Gastroesophageal sphincter (tissue), 4 donors: ENCODE measurements at regions not wholly inside any gene's neighbourhood (a gene's known extent, or its start where the extent isn't known, plus 50 kb on each side); places are given as distances from the start of the nearest gene placed in this dataset.

Experiments used
- ATAC-seq: fragments of 150-250 bp; one replicate; pipeline ENCODE4 v1.9.1; 2016; ENCODE audit warnings: mild to moderate bottlenecking, moderate library complexity
- H3K27ac ChIP-seq, 4 donors: fragments of 200-600 bp; sonication (generic) in 3 of 4; 1 replicate in 3 of 4; 2 replicates in 1 of 4; pipeline ENCODE4 v1.5.1; 2016 to 2019
- H3K27me3 ChIP-seq: fragments of 200-600 bp; sonication (generic); one replicate; pipeline ENCODE4 v1.5.1; 2019
- H3K36me3 ChIP-seq, 2 donors: fragments of 200-600 bp; sonication (generic); one replicate each; pipeline ENCODE4 v1.5.1; 2019; ENCODE audit warnings: control low read depth in 1 of 2
- H3K4me1 ChIP-seq, 3 donors: fragments of 200-600 bp; sonication (generic); 1 replicate in 2 of 3; 2 replicates in 1 of 3; pipeline ENCODE4 v1.5.1; 2016 to 2019; ENCODE audit warnings: control low read depth in 2 of 3
- H3K4me3 ChIP-seq, 2 donors: fragments of 200-600 bp; sonication (generic); one replicate each; pipeline ENCODE4 v1.5.1; 2019; ENCODE audit warnings: mild to moderate bottlenecking in 1 of 2, moderate library complexity in 1 of 2
- H3K9me3 ChIP-seq, 3 donors: fragments of 200-600 bp; sonication (generic); one replicate each; pipeline ENCODE4 v1.5.1; 2017 to 2019; ENCODE audit warnings: control low read depth in 2 of 3
- CTCF ChIP-seq, 4 experiments: fragments of 200-600 bp in 2 of 4; fragments of 450-650 bp in 2 of 4; sonication (generic) in 1 of 4; IDR thresholded peaks; one replicate each; pipeline ENCODE4 v1.5.1; 2017 to 2019; ENCODE audit warnings: antibody characterized with exemption in 4 of 4, mild to moderate bottlenecking in 2 of 4, moderate library complexity in 2 of 4
- EP300 ChIP-seq: sonication (generic); formaldehyde crosslinking; IDR thresholded peaks from one replicate; pipeline ENCODE4 v1.6.1; 2017; ENCODE audit warnings: antibody characterized with exemption, mild to moderate bottlenecking
- POLR2A ChIP-seq, 2 donors: fragments of 450-650 bp; IDR thresholded peaks; one replicate each; pipeline ENCODE4 v1.6.1; 2017; ENCODE audit warnings: antibody characterized with exemption in 2 of 2, mild to moderate bottlenecking in 2 of 2, moderate library complexity in 1 of 2
- POLR2AphosphoS5 ChIP-seq: sonication (generic); formaldehyde crosslinking; IDR thresholded peaks from one replicate; pipeline ENCODE4 v1.6.1; 2017; ENCODE audit warnings: antibody characterized with exemption
- WGBS, 2 donors: methylation state at CpG; one replicate each; pipeline ENCODE4 v1.1.5; 2018; ENCODE audit warnings: low coverage in 1 of 2; 5-methylcytosine and 5-hydroxymethylcytosine counted together

- ATAC-seq = no peak
- H3K9me3 ChIP-seq = no peaks in the 10 kb centered on the region
- H3K4me1 ChIP-seq = peaks cover 0 to 7% (median 0%) of the 10 kb centered on the region in 3 donors
- no peak overlapping the region for H3K4me3 ChIP-seq
- H3K36me3 ChIP-seq = no peaks in the 10 kb centered on the region
- no peak for TF ChIP-seq EP300
- TF ChIP-seq POLR2AphosphoS5 = no peak
- TF ChIP-seq CTCF (IDR thresholded peaks at IDR 0.05) = no peak
- no peak for TF ChIP-seq POLR2A (IDR thresholded peaks at IDR 0.05)
- H3K27me3 ChIP-seq = no peaks in the 10 kb centered on the region
- no peak overlapping the region for H3K27ac ChIP-seq
Measured at GRCh38 chr5:74225587-74225986, 414.9 kb downstream of the ENC1 start.

- Histone ChIP-seq H3K4me1 (peaks cover 0 to 7% (median 0%) of the 10 kb centered on the region in 3 donors), H3K27ac (no peak overlapping the region), H3K27me3 (no peaks in the 10 kb centered on the region), H3K9me3 (peaks cover 0 to 1% (median 0%) of the 10 kb centered on the region in 3 donors), H3K4me3 (no peak overlapping the region), H3K36me3 (no peaks in the 10 kb centered on the region)
- no peak for ATAC-seq
- TF ChIP-seq POLR2A (IDR thresholded peaks at IDR 0.05) (no peak), CTCF (IDR thresholded peaks at IDR 0.05) (no peak), POLR2AphosphoS5 (no peak), EP300 (no peak)
Measured at GRCh38 chr5:74224331-74224730, 416.2 kb downstream of the ENC1 start.

DNA sequence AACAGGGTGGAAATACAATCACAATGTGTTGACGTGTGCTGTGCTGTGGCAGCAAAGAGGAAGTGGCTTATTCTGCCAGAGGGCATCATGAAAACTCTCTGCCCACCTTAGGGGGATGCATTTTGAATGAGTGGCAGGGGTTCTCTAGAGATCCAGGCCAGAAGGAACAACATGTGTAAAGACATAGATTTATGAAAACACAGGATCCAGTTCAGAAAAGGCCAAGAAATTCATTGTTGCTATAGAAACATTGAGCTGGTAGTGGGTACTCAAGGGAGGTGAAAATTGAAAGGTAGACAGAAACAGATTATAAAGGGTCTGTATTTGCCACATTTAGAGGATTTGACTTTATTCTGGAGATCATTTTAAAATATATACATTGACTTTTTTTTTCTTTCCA lies 417.7 kb downstream of the ENC1 start:
- no peaks in the 10 kb centered on the region for H3K27me3 ChIP-seq
- H3K4me1 ChIP-seq = peaks cover 0 to 7% (median 0%) of the 10 kb centered on the region in 3 donors
- ATAC-seq = no peak
- 67% methylated on average over 1 of the region's 1 CpG; no CpG with 5 or more reads in 1 of the 2 donors for WGBS, 2 donors
- H3K27ac ChIP-seq = no peak overlapping the region
- TF ChIP-seq POLR2A (IDR thresholded peaks at IDR 0.05) (no peak), EP300 (no peak)
- H3K36me3 ChIP-seq = no peaks in the 10 kb centered on the region
- H3K4me3 ChIP-seq = no peak overlapping the region
- peaks cover 0 to 7% (median 0%) of the 10 kb centered on the region in 3 donors for H3K9me3 ChIP-seq

DNA sequence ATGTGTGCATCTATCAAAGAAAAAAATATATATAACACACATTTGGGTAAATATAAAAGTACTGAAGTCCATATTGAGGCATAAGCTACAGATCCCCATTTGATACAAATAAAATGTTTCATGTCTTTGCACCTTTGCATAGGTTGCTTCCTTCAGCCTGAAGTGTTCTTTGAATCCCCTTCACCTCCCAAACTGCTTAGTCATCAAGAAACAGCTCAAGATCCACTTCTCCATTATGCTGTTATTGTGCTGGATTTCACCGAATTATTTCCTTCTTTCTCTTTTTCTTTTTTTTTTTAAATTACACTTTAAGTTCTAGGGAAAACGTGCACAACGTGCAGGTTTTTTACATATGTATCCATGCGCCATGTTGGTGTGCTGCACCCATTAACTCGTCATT lies 419.1 kb downstream of the ENC1 start:
- no peak for ATAC-seq
- H3K27ac ChIP-seq = no peak overlapping the region
- 83 to 92% methylated on average over 3 to 5 of the region's 5 CpGs for WGBS, 2 donors
- TF ChIP-seq POLR2A (IDR thresholded peaks at IDR 0.05) = no peak
- TF ChIP-seq EP300 = no peak
- TF ChIP-seq POLR2AphosphoS5 = no peak
- TF ChIP-seq CTCF (IDR thresholded peaks at IDR 0.05) = no peak
- no peaks in the 10 kb centered on the region for H3K36me3 ChIP-seq
- peaks cover 0 to 7% (median 0%) of the 10 kb centered on the region in 3 donors for H3K4me1 ChIP-seq
- peaks cover 0 to 7% (median 0%) of the 10 kb centered on the region in 3 donors for H3K9me3 ChIP-seq
- H3K27me3 ChIP-seq = no peaks in the 10 kb centered on the region
- no peak overlapping the region for H3K4me3 ChIP-seq

DNA sequence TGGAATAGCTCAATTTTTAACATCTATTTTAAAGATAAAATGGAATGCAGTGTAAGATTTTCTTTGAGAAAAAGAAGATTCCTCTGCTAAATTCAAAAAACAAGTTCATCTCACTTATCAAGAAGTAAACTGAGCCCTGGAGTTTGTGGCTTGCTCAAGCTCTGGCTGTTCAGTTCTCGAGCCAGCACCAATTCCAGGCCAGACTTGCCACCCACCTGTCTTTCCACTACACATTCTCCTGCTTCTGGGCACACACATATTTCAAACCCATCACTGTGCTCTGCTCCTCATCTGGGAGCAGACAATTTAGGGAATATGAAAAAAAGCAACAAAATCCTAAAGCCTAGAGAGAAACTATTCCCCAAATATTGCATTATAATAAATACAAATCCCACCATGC lies 424.5 kb downstream of the ENC1 start:
- H3K27me3 ChIP-seq = no peaks in the 10 kb centered on the region
- H3K36me3 ChIP-seq = no peaks in the 10 kb centered on the region
- ATAC-seq = no peak
- peaks cover 0 to 7% (median 0%) of the 10 kb centered on the region in 3 donors for H3K9me3 ChIP-seq
- 62 to 100% methylated on average over 1 of the region's 1 CpG for WGBS, 2 donors
- H3K4me3 ChIP-seq = no peak overlapping the region
- no peak overlapping the region for H3K27ac ChIP-seq
- TF ChIP-seq POLR2AphosphoS5 (no peak), POLR2A (IDR thresholded peaks at IDR 0.05) (no peak), EP300 (no peak), CTCF (IDR thresholded peaks at IDR 0.05) (no peak)
- no peaks in the 10 kb centered on the region for H3K4me1 ChIP-seq
